ENCODE measurements at regions not wholly inside any gene's neighbourhood (a gene's known extent, or its start where the extent isn't known, plus 50 kb on each side); places are given as distances from the start of the nearest gene placed in this dataset.

DNA sequence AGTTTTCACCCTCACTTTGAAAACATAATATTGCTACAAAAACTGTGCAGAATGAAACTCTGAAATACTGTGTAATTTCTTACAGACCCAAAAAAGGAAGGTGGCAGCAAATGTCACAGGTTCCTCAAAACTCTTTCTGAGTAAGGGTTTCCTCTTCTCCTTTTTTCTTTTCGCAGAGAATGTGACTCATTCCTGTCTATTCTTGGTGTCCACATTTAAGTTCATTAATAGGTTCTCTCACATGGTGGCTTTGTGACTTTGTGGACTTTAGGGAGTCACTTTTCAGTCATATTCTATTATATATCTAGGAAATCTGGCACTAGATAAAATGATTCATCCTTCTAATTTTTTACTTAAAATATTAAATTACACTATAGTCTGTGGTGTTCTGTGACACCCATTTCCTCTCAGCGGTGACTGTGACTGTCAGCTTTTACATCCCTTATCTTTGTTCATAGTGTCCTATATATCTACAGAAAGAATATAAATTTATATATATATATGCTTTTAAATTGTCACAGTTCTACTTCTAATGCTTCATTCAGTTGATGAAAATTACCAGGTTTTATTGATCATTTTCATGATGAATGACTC is 126.8 kb upstream of the HCRTR2 start:
- Histone ChIP-seq H3K4me3 (ENCODE audit: low read depth in 1 of 3, low read length in 3 of 3) (no peak overlapping the region), H3K9ac (ENCODE audit: low read depth in 1 of 2, low read length in 2 of 2) (no peak overlapping the region), H3K27me3 (ENCODE audit: control insufficient read depth in 4 of 4, insufficient read depth in 4 of 4, low read length in 3 of 4) (no peaks in the 10 kb centered on the region), H3K36me3 (ENCODE audit: control insufficient read depth in 4 of 4, insufficient read depth in 3 of 4, low read depth in 1 of 4, low read length in 3 of 4) (no peaks in the 10 kb centered on the region), H3K27ac (ENCODE audit: low read depth in 1 of 2, low read length in 2 of 2) (no peak overlapping the region), H3K9me3 (ENCODE audit: control insufficient read depth in 4 of 4, low read length in 3 of 4) (no peaks in the 10 kb centered on the region), H3K4me1 (ENCODE audit: control insufficient read depth in 4 of 4, insufficient read depth in 4 of 4, low read length in 3 of 4) (no peaks in the 10 kb centered on the region)
- TF ChIP-seq FOXA2 (IDR thresholded peaks at IDR 0.05) (no peak), GABPA (IDR thresholded peaks at IDR 0.05 in 1 of 2, conservative IDR thresholded peaks at IDR 0.05 in 1 of 2) (no peak), RXRA (IDR thresholded peaks at IDR 0.05) (no peak), YY1 (IDR thresholded peaks at IDR 0.05) (no peak)
- TF ChIP-seq, protein P1, sequence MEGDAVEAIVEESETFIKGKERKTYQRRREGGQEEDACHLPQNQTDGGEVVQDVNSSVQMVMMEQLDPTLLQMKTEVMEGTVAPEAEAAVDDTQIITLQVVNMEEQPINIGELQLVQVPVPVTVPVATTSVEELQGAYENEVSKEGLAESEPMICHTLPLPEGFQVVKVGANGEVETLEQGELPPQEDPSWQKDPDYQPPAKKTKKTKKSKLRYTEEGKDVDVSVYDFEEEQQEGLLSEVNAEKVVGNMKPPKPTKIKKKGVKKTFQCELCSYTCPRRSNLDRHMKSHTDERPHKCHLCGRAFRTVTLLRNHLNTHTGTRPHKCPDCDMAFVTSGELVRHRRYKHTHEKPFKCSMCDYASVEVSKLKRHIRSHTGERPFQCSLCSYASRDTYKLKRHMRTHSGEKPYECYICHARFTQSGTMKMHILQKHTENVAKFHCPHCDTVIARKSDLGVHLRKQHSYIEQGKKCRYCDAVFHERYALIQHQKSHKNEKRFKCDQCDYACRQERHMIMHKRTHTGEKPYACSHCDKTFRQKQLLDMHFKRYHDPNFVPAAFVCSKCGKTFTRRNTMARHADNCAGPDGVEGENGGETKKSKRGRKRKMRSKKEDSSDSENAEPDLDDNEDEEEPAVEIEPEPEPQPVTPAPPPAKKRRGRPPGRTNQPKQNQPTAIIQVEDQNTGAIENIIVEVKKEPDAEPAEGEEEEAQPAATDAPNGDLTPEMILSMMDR (IDR thresholded peaks at IDR 0.05; ENCODE audit: low read depth, low read length, missing input control): no peak
- TF ChIP-seq, protein P2, sequence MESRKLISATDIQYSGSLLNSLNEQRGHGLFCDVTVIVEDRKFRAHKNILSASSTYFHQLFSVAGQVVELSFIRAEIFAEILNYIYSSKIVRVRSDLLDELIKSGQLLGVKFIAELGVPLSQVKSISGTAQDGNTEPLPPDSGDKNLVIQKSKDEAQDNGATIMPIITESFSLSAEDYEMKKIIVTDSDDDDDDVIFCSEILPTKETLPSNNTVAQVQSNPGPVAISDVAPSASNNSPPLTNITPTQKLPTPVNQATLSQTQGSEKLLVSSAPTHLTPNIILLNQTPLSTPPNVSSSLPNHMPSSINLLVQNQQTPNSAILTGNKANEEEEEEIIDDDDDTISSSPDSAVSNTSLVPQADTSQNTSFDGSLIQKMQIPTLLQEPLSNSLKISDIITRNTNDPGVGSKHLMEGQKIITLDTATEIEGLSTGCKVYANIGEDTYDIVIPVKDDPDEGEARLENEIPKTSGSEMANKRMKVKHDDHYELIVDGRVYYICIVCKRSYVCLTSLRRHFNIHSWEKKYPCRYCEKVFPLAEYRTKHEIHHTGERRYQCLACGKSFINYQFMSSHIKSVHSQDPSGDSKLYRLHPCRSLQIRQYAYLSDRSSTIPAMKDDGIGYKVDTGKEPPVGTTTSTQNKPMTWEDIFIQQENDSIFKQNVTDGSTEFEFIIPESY (IDR thresholded peaks at IDR 0.05): no peak
- TF ChIP-seq, protein P3, sequence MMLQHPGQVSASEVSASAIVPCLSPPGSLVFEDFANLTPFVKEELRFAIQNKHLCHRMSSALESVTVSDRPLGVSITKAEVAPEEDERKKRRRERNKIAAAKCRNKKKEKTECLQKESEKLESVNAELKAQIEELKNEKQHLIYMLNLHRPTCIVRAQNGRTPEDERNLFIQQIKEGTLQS (IDR thresholded peaks at IDR 0.05): no peak
- no peak for DNase-seq (ENCODE audit: low spot score)
- 63% methylated on average over 2 of the region's 2 CpGs for WGBS

DNA sequence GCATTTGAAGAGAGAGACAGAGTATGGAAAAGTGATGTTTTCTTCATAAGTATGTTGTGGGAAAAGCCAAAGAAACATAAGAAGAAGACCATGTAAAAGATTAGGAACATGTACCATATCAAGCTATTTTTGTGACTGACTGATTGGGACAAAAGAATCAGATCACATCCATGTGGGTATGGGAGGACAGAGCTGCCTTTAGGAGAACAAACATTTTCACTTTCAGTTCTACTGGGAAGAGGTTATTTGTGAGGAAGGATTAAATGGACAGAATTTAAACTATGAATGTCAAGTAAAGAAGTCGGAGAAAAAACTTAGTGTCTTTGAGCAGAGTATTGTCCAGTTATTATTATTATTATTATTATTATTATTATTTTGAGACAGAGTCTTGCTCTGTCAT is 124.4 kb upstream of the HCRTR2 start:
- Histone ChIP-seq H3K9me3 (ENCODE audit: control insufficient read depth in 4 of 4, low read length in 3 of 4) (no peaks in the 10 kb centered on the region), H3K9ac (ENCODE audit: low read depth in 1 of 2, low read length in 2 of 2) (no peak overlapping the region), H3K27ac (ENCODE audit: low read depth in 1 of 2, low read length in 2 of 2) (no peak overlapping the region), H3K4me1 (ENCODE audit: control insufficient read depth in 4 of 4, insufficient read depth in 4 of 4, low read length in 3 of 4) (no peaks in the 10 kb centered on the region), H3K27me3 (ENCODE audit: control insufficient read depth in 4 of 4, insufficient read depth in 4 of 4, low read length in 3 of 4) (no peaks in the 10 kb centered on the region), H3K4me3 (ENCODE audit: low read depth in 1 of 3, low read length in 3 of 3) (no peak overlapping the region), H3K36me3 (ENCODE audit: control insufficient read depth in 4 of 4, insufficient read depth in 3 of 4, low read depth in 1 of 4, low read length in 3 of 4) (no peaks in the 10 kb centered on the region)
- DNase-seq (ENCODE audit: low spot score): no peak
- 83% methylated on average over 1 of the region's 1 CpG for WGBS
- TF ChIP-seq FOXA1 (IDR thresholded peaks at IDR 0.05) (no peak), RAD21 (IDR thresholded peaks at IDR 0.05) (no peak), HNF4G (IDR thresholded peaks at IDR 0.05) (no peak), YY1 (IDR thresholded peaks at IDR 0.05) (no peak), JUND (IDR thresholded peaks at IDR 0.05) (no peak), HNF4A (conservative IDR thresholded peaks at IDR 0.05) (no peak), RXRA (IDR thresholded peaks at IDR 0.05) (no peak), GABPA (IDR thresholded peaks at IDR 0.05 in 1 of 2, conservative IDR thresholded peaks at IDR 0.05 in 1 of 2) (no peak)
- TF ChIP-seq, protein P4, sequence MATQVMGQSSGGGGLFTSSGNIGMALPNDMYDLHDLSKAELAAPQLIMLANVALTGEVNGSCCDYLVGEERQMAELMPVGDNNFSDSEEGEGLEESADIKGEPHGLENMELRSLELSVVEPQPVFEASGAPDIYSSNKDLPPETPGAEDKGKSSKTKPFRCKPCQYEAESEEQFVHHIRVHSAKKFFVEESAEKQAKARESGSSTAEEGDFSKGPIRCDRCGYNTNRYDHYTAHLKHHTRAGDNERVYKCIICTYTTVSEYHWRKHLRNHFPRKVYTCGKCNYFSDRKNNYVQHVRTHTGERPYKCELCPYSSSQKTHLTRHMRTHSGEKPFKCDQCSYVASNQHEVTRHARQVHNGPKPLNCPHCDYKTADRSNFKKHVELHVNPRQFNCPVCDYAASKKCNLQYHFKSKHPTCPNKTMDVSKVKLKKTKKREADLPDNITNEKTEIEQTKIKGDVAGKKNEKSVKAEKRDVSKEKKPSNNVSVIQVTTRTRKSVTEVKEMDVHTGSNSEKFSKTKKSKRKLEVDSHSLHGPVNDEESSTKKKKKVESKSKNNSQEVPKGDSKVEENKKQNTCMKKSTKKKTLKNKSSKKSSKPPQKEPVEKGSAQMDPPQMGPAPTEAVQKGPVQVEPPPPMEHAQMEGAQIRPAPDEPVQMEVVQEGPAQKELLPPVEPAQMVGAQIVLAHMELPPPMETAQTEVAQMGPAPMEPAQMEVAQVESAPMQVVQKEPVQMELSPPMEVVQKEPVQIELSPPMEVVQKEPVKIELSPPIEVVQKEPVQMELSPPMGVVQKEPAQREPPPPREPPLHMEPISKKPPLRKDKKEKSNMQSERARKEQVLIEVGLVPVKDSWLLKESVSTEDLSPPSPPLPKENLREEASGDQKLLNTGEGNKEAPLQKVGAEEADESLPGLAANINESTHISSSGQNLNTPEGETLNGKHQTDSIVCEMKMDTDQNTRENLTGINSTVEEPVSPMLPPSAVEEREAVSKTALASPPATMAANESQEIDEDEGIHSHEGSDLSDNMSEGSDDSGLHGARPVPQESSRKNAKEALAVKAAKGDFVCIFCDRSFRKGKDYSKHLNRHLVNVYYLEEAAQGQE (IDR thresholded peaks at IDR 0.05): no peak
- TF ChIP-seq, protein P5, sequence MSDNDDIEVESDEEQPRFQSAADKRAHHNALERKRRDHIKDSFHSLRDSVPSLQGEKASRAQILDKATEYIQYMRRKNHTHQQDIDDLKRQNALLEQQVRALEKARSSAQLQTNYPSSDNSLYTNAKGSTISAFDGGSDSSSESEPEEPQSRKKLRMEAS (IDR thresholded peaks at IDR 0.05): no peak
- TF ChIP-seq, protein P2 (IDR thresholded peaks at IDR 0.05): no peak
- TF ChIP-seq, protein P1 (IDR thresholded peaks at IDR 0.05; ENCODE audit: low read depth, low read length, missing input control): no peak
